HG03439 (cell line): ENCODE measurements at regions not wholly inside any gene's neighbourhood (a gene's known extent, or its start where the extent isn't known, plus 50 kb on each side); places are given as distances from the start of the nearest gene placed in this dataset.

ENCODE experiments used
- ATAC-seq: cut with Tn5 transposase; IDR thresholded peaks from one replicate; pipeline ENCODE4 v1.9.1; 2021; ENCODE audit warnings: mild to moderate bottlenecking, moderate library complexity; ENCODE audit not compliant: unreplicated experiment

GRCh38 chr2:66382091-66382490 is 52.8 kb upstream of the MEIS1 start:
- no peak for ATAC-seq

- ATAC-seq: no peak
Observed at GRCh38 chr2:66379473-66379872, 55.5 kb upstream of the MEIS1 start.

DNA sequence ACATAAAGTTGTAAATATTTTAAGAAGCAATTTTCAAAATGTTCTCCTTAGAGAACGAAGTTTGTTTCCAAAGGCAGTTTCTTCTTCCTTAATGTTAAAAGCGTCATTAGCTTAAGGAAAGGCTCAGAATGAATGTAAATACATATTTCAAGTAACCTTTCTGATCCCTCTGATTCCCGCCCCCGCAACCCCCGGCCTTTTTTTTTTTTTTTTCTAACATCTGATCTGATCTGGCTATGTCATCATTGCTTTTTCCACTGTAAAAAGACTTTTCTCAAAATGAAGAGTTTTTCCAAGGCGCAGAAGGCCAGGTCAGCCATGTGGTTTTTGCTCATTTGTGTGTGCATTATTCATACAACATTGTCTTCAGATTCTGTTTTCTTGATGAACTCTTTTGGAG is 57.1 kb upstream of the MEIS1 start:
- no peak for ATAC-seq

GRCh38 chr2:66370824-66371223 is 64.1 kb upstream of the MEIS1 start:
- ATAC-seq: no peak

DNA sequence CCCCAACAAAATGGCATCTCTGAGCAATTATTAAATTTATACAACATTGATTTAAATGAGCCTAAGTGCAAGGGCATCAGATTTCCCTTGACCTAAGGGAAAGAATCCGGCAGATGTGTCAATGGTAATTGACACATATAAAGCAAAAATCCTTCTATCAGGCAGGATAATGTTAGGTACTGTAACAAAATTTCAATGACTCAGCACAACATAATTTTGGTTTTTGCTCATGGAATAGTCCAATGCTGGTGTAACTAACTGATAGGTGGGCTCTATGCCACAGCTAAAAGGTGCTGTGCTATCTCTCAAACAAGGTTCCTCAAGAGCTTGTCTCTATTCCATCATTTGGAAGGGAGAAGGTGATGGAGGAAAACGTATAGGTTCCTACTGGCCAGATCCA is 68.3 kb upstream of the MEIS1 start:
- no peak for ATAC-seq

- no peak for ATAC-seq
Observed at GRCh38 chr2:66364495-66365333, 70.2 kb upstream of the MEIS1 start.

- ATAC-seq: no peak
Observed at GRCh38 chr2:66362701-66363100, 72.2 kb upstream of the MEIS1 start.

GRCh38 chr2:66346231-66346664 is 88.7 kb upstream of the MEIS1 start:
- no peak for ATAC-seq

GRCh38 chr2:66344087-66344663 is 90.8 kb upstream of the MEIS1 start:
- no peak for ATAC-seq

DNA sequence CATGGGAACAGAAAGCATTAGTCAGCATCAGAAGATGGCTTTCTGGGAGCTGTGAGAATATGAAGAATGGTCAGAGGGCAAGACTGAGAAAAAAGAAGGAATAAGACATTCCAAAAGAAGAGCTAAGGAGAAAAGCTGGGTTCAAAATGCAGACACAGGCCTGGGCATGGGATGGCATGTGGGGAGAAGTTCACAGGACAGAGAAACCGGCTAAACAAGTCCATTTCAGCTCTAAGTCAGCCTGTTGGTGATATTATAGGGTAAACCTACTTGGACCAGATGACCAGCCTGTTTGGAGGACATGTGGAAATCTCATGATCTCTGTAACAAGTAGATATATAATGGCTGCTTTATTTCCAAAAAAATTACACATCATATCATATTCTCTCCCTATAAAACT is 91.7 kb upstream of the MEIS1 start:
- no peak for ATAC-seq

DNA sequence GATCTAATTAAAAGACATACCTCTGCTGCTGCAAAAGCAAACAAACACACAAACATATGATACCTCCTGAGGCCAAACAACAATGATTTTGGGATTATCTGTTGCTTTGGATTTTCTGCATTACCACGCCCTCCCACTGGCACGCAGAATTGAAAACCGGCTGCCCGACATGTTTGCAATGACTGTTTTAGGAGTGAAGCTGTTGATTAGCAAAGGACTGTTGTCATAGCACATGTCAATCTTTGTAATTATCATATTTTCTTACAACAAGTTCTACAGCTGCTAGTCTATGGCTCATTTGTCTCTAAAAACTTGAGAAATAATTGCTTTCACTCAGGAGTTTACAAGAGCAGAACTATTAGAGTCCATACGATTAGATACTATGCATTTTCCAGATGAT is 94.4 kb upstream of the MEIS1 start:
- ATAC-seq: no peak

- no peak for ATAC-seq
Observed at GRCh38 chr2:66334237-66335029, 100.5 kb upstream of the MEIS1 start.

DNA sequence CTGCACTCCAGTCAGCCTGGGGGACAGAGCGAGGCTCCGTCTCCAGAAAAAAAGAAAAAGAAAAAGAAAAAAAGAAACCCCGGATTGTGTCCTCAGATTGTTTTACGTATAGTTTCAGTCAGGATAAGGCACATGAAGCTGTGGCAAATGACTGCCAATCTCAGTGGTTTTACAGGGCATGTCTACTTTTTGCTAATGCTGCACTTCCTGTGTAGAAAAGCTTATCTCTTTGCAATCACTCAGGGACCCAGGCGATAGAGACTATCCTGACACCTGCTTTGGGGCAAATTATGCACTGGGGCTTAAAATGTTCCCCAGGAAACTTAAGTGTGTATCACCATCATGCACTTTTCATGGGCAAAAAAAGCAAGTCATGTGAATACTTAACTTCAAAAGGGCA is 103.7 kb upstream of the MEIS1 start:
- no peak for ATAC-seq

GRCh38 chr2:66329081-66329605 is 105.8 kb upstream of the MEIS1 start:
- no peak for ATAC-seq

GRCh38 chr2:66327066-66327740 is 107.7 kb upstream of the MEIS1 start:
- no peak for ATAC-seq

- no peak for ATAC-seq
Observed at GRCh38 chr2:66324909-66325528, 109.9 kb upstream of the MEIS1 start.

DNA sequence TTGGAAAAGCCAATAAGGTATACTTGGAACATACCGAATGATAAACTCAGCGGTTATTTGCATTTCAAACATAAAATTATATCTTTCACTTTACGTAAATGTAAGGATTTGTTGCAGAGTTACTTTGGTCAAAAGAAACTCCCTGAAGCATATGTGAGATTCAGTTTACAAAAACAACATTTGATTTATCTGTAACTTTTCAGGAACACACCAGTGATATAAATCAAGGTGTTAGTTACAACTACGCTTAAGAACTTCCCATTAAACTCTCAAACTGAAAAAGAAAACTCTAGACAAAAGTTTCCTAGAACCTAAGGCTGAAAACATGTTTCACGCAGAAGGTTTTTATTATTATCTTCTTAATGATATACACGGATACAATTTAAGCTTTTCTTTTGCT is 110.6 kb upstream of the MEIS1 start:
- ATAC-seq: no peak

- no peak for ATAC-seq
Observed at GRCh38 chr2:66323406-66323805, 111.5 kb upstream of the MEIS1 start.

- no peak for ATAC-seq
Observed at GRCh38 chr2:66322506-66323260, 112.2 kb upstream of the MEIS1 start.

- no peak for ATAC-seq
Observed at GRCh38 chr2:66318009-66318561, 116.8 kb upstream of the MEIS1 start.
